ENCODE measurements at regions not wholly inside any gene's neighbourhood (a gene's known extent, or its start where the extent isn't known, plus 50 kb on each side); places are given as distances from the start of the nearest gene placed in this dataset.
A peak's percentile ranks its signal among the peaks of the same experiment; 100 is the strongest.

DNA sequence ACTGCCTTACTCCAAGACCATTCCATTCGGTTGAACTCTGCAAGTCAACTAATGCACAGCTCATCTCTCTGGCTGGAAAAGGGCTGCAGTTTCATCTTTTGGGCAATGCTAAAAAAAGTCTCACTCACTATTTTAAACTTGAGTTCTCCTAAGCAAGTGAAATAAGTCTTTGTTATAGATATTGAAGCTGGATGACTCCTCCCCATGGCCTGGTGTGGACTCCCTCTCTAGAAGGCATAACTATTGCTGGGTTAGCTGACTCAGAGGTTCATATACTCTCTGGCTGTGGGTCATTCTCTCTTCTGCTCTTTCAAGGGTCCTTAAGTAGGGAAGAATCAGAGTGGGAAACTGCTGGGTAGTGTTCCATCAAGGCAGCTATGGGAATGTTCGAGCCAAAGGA is 88.0 kb downstream of the XCL2 start:
- DNase-seq (ENCODE audit: low read depth, low spot score): no peak

DNA sequence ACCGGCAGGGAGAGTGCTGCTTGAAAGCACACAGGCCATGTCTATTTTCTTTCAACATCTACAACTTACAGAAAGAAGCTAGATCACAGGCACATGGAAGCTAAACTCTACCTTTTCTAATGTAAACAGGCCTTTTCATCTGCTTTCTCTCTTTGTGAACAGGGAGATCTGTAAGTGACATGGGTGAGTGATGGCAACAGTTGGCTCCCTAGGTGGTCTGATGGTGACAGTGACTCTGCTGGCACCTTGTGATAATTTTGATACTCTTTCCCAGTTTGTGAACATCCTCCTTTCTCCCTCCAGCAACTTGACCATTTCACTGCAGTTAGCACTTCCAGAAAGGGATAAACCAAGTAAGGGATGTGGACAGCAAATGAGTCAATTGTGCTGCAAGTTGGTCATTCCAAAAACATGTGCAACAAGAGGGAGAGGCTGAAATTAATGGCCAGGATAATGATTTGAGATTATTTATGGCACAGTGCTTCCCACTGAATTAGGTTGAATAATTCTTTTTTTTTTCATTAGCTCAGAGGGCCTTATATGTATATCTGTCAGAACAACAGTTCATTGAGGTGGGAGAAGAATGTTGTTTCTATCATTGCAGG is 89.5 kb downstream of the XCL2 start:
- DNase-seq (ENCODE audit: low read depth, low spot score): no peak

DNA sequence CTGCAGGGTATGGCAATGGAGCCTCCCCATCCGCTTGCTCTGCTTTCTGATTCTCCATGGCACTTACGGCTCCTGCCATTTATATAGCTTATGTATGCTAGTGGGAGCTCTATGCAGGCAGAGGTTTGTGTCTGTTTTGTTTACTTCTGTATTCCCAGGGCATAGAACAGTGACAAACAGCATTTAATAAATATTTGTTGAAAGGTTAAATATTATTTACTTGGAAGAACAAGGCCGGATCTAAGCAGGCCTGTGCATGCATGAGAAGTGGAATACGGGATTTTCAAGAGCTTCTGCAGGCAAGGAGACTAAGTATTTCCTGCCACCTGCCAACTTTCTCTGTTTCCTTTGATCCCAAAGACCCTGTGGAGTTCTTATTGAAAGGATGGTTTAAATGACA is 90.7 kb downstream of the XCL2 start:
- DNase-seq (ENCODE audit: low read depth, low spot score): no peak

DNA sequence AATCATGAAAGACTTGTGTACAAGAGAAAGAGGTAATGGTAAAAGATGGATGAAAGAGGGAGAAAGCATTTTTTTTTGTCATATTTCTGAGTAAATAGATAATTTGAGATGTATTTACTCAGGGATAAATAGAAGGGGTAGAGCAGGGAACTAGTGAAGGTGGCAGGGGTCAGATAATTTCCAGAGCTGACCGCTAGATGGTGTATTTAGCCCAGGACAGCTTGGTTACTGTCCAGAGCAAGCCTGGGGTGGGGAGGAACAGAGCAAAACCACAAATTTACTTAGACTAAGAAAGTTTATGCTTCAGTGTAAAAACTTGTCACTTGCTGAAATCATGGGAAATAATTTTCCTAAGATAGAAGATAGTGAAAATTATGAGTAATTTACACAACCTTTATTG is 91.5 kb downstream of the XCL2 start:
- DNase-seq (ENCODE audit: low read depth, low spot score): no peak

DNA sequence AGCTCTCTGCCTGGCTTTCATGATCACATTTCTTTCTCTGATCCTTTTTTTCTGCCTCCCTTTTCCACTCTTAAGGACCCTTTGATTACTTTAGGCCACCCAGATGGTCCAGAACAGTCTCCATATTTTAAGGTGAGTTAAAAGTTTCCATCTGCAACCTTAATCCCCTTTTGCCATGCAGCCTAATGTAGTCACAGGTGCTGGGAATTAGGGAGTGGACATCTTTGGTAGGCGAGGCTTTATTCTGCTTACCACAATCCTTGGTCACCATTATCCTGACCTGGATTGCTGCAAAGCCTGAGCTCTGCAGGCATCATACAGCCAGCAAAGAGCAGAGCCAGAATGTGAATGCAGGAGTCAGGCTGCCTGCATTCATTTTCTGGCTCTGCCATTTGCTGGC is 95.9 kb downstream of the XCL2 start:
- no peak for DNase-seq (ENCODE audit: low read depth, low spot score)

DNA sequence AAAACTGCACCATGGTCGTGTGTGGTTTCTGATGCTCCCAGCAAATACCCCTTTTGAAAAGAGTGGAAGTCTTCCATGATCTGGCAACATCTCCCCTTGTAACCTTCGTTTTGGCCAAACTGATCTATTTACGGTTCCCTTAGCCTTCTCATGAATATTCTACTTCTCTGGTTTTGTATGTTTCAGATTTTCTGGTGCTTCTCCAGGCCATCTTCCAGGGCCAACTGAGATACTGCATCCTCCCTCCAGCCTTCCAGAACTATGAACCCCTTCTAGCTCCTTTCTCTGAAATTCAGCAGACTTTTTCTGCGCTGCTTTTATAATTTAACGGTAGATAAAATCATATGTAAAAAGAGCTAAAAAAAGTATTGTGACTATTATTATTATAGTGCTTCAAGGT is 97.7 kb downstream of the XCL2 start:
- no peak for DNase-seq (ENCODE audit: low read depth, low spot score)

DNA sequence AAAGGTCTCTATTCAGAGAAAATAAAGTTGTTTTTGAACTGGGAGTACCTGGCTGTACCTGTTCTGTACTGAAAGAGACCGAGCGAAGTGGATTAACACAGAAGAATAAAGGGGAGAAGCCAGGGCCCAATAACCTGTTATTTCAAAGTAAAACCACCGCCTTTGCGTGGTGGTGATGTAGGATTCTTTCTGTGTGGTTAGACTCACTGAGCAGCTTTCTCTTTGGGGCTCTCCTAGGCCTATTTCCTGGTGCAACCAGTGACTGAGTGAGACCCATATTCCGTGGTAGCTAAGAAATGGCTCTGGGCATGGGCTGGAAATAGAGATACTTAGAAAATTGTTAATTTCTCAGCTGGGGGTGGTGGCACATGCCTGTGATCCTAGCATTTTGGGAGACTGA is 99.9 kb downstream of the XCL2 start:
- DNase-seq (ENCODE audit: low read depth, low spot score): no peak

DNA sequence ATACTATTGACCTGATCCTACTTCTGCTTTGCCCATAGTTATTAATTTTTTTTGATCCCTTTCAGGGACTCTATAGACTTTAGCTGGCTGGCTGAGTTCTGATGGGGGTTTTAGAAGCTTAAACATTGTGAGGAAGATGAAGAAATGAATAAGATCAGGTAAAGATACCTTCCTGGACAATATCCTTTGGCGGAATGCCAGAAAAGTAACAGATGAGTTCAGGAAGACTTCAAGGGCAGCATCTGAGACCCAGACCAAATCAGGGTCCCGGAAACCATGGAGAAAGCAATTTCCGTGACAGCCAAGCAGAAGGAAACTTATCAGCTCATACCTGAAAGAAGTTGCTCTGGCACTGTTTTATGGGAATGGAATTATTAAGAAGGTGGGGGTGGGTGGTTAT is 100.4 kb downstream of the XCL2 start:
- no peak for DNase-seq (ENCODE audit: low read depth, low spot score)

DNA sequence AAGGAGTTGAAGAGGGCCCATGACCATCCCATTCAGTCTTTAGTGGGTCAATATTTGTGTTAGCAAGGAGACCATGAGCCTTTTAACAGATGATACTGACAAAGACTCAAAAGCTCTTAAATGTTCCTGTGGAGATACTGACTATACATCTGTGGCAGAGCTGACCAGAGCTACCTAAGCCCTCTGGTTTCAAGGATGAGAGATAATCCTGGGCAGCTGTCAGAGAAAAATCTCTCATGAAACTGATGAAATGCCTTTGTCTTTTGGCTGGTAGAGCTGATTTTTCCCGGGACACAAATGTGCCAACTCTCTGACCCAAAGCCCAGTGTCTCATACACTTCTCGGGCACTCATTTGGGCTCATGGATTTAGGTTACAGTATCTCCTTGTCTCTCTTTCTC is 100.9 kb downstream of the XCL2 start:
- DNase-seq (ENCODE audit: low read depth, low spot score): no peak

DNA sequence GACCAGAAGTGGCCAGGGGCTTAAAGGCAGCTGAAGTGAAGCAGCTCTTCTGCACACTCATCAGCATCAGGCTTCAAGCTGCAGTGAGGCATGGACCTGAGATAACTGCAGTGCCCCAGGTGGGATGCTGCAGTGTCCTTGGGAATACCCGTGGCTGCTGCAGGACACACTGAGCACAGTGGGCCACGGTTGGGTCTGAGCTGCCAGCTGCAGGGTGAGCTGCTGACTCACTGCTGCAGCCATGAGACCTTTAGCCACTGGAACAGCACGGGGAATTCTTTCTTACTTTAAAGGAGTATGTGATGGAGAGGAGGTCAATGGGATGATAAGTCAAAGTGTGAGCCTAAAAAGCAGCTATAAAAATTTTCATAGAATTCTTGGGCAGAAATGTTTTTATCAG is 102.1 kb downstream of the XCL2 start:
- DNase-seq (ENCODE audit: low read depth, low spot score): no peak

DNA sequence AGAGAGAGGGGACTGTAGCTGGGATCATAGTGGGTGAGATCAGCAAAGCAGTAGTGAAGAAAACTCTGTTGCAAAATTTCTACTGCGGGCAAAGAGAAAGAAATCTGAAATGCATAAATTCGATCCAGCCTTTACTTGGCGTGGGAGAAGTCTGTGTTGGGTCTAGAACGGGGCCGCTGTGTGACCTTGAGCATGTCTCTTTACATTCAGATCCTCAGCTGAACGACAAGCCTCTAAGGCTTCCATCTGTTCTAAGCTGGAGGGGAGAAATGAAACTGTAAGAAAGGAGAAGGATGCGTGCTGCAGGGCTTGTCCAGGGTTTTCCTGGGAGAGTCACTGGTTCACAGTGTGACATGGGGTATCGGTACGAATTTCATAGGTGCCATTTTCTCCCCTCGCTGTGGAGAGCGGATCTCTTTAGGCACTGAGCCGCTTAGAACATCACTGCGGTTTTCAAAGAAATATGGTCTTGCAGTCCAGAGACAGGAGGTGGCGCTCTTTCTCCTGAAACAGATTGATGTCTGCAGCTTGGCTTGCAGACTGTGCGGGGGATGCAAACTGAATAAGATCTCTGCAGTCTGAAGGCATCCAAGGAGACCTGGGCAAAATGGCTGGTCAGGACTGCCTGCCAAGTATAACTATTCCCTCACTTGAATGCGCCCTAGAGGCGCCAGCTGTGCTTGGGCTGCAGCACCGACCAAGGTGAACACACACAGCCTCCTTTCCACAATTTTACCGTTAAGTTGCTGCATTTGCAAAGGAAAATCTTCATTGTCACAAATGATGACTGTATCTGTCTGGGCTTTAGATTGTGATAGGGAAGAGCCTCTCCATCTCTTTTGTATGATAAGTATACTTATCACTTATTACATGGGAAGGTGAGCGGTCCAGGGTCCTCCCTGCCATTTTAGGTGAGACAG is 104.1 kb downstream of the XCL2 start:
- peak; percentile 88 for DNase-seq (ENCODE audit: low read depth, low spot score)

DNA sequence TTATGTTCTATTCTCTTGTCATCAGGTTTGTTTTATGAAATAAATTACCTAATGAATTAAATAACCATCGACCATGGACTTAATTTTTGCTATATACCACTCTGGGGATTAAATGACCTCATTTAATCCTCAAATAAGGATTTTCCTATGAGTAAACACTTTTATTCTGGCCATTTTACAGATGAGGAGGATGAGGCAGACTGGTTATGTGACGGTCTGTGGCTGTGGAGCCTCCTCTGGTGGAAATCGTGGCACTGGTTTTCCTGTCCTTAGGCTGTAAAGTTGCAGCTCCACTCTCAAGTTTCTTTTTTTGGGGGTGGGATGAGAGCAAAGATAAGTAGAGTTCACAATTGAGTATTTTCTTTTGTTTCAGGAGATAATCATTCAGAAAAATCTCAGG is 105.2 kb downstream of the XCL2 start:
- DNase-seq (ENCODE audit: low read depth, low spot score): no peak

DNA sequence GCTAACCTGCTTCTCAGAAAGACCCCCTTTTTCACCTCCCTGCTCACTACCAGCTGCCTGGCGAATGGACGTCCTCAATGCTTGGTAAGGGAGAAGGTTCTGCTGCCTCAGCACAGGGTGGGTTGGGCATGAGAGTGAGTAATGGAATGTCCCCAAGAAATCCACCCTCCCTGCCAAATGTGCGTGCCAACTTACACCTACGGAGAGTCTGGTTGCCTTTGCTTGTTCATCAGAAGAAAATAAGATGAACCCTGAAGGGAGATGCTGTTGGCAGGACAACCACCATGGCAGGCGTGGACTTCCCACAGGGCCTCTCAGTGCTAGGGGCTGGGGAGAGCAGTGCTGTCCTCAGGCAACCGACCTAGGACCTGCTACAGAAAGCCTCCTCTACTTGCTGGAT is 106.0 kb downstream of the XCL2 start:
- DNase-seq (ENCODE audit: low read depth, low spot score): peak; percentile 16

DNA sequence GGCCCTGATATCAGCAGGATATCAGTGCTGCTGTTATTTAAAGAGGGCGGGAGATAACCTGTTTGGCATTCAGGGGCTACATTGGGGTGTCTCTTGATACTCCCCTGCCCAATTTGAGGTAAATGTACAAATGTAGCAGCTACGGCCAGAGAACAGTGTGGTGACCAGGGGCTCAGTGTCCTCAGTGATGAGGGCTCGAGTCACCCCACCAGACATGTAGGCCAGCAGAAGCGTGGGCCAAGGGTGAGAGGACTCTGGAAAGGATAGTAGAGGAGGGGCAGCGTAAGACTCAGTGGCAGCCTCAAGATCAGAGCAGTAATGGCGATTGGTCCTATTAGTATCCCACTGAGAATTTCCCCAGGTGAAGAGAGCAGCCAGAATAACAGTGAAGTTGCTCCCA is 108.4 kb downstream of the XCL2 start:
- DNase-seq (ENCODE audit: low read depth, low spot score): no peak

DNA sequence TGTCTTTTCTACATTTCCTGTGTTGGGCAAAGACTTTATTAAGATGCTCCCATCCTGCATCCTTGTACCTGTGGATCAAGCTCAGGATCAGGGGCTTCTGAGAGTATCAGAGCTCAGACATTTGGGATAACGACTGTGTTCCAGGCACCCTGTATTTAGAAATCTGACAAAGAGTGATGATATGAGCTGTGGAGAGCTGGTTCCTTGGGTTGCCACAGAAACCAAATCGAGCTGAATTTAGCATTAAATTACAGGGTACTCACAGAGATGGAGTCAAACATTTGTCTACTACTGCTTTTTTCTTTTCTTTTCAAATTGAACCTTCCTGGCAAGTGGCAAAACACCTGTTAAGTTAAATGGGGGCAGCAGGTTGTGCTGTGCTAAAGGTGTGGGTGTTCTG is 110.6 kb downstream of the XCL2 start:
- no peak for DNase-seq (ENCODE audit: low read depth, low spot score)

DNA sequence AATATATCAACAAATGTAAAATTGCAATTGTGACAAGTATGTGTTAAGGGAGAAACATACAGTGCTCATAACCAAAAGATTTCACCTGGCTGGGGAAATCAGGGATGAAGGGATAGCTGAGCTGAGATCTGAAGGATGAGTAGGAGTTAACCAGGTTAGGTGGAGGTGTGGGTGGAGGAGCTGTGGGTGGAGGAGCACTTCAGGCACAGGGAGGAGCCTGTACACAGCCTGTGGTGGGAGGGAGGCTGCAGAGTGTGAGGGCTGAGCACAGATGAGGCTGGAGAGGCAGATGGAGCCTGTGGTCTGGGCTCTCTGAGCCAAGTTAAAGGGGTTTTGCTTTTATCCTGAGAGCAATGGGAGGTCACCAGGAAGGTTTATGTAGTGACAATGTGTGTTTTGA is 111.9 kb downstream of the XCL2 start:
- DNase-seq (ENCODE audit: low read depth, low spot score): no peak

DNA sequence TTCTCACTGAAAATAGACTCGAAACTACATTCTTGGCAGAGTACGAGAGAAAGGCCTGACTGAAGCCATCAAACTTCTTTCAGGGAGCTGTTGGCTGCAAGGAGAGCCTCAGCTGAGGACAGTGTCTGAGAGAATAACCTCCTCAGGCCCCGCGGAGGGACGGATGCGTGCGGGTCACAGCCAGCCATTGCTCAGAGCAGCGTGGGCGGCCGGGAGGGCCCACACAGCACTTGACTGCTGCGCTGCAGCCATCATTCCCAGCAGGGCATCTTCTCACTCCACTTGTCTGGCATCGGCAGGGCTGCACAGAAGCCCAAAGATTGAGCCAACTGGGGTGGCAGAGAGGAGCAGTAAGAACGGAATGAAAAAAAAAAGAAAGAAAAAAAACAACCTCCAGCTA is 113.5 kb downstream of the XCL2 start:
- no peak for DNase-seq (ENCODE audit: low read depth, low spot score)

DNA sequence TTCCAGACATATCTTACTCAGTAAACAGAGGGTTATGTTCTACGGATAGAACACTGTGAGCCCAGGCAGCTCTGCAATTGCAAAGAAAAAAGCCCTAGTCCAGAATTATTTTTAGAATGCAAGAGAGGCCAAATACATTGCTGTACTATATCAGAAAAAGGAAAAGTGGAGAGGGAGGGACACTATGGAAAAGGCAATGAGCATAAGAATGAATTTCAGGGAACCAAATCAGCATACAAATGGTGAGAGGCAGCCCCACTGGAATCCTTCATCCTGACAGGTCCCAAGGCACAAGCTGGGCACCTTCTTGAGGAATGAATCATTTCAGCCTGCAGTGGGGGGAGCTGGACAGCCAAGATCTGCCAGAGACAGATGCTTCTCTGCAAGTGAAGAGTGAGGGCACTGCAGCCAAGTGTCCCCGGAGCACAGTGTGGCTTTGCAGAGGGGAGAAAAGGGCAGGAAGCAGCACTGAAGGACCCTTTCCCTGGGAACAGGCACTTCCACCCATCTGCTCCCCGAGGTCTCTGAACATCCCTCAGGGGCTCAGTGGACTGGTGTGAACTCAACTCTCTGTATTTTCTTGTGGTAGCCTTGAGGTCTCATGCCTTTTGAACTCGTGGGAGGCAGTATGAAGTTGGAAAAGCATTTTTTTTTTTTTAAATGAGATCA is 115.6 kb downstream of the XCL2 start:
- DNase-seq (ENCODE audit: low read depth, low spot score): peak; percentile 76

DNA sequence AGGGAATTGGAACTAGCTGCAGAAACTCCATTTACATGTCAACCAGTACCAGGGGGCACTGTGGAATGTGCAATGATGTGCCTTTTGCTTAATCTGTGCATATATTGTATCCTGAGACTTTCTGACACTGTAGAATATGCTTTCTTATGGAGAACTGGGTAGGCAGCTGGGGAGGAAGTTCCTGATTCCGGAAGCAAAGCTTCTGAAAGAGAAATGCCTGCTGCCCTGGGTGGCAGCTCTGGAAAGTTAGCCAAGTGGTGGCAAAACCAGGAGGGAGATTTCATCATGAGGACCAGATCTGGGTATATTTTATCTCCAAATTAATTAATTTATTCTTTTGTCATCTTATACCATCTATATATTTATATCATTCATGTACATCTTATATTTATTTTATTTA is 116.7 kb downstream of the XCL2 start:
- no peak for DNase-seq (ENCODE audit: low read depth, low spot score)

DNA sequence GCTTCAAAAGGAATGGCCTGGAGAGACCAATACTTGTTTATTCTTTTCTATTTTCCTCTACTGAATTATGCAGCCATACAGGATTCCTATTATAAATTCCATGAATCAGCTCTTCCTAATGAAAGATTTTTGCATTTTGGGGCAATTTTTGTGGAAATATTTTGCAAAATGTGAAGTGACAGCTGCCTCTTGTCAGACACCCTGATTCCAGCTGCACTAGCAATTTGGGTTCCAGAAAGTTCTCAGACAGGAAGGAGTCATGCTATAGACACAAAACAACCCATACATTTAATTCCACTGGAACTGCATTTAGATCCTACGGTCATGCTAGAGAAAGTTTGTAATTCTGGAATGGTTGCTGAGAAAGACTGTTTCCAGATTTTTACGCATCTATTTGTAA is 119.5 kb downstream of the XCL2 start:
- no peak for DNase-seq (ENCODE audit: low read depth, low spot score)

DNA sequence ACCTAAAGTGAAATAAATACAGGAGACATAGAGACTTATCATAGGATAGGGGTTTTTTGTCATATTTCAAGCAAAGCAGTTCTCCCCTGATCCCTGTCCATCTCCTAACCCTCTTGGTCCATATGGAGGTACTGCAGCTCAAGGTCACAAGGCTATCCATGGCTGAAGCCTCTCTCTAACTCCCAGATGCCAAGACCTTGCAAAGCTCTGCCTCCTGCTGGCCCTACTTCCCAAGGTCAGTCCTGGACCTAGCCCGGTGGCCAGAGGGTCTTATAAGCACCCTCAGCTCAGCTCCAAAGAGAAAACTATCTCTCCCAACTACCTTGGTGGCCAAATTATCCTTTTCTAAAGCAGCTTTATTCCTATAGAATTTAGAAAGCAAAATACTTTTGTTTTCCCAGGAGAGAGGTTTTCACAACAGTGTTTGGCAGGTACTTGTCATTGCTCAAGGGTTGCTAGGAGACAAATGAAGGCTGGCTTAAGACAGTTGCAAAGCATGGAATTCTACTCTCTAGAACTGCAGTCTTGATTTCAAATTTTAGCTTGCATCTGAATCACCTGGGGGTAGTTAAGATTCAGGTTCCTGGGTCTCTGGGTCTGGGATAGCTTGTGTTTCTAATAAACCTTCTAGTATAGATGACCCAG is 121.5 kb downstream of the XCL2 start:
- no peak for DNase-seq (ENCODE audit: low read depth, low spot score)

DNA sequence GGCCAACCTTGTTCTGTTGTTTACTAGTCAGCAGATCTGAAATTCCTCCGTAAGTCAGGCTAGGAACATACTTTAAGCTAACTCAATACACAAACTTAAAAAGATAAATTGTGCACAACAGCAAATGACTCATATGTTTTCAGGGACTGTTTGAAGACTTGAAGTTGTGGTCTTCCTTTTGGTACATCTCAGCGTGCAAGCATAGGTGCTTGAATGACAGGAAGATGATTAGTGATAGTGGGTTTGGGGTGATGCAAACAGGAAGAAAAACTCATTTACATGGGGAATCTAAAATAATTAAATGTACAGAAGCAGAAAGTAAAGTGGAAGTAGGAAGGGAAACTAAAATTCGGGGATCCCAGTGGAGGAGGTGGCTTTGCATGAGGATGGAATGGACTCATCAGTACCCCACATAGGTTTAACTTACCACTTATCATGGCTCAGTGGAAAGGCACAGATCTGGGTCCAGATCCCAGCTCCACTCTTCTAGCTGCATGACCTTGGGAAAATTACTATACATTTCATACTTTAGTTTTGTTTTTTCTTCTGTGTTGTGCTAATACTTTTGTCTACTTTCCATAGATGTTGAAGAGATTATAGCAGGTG is 122.3 kb downstream of the XCL2 start:
- DNase-seq (ENCODE audit: low read depth, low spot score): no peak
